CD14-positive monocyte (primary cell): ENCODE measurements at regions not wholly inside any gene's neighbourhood (a gene's known extent, or its start where the extent isn't known, plus 50 kb on each side); places are given as distances from the start of the nearest gene placed in this dataset.

Experiments
- DNase-seq, 3 donors: peaks; one replicate each; pipeline ENCODE4 v3.0.0-alpha.2; 2011 to 2022
- H2AFZ ChIP-seq: 2 replicates; pipeline ENCODE4 v1.6.0; 2012; ENCODE audit warnings: mild to moderate bottlenecking, low read depth, low read length, inconsistent platforms; ENCODE audit not compliant: insufficient read depth, poor library complexity, severe bottlenecking
- H3K27ac ChIP-seq, 2 donors: 1 replicate in 1 of 2; 2 replicates in 1 of 2; pipeline ENCODE4 v1.5.1; 2012 to 2013; ENCODE audit warnings: low read length in 2 of 2, control low read depth in 1 of 2, inconsistent platforms in 1 of 2, low read depth in 1 of 2, mild to moderate bottlenecking in 1 of 2
- H3K27me3 ChIP-seq, 2 donors: one replicate each; pipeline versions ENCODE4 v1.6.0 to v1.6.1; 2011 to 2013; ENCODE audit warnings: low read length in 2 of 2; ENCODE audit not compliant: control insufficient read depth in 2 of 2, insufficient read depth in 2 of 2
- H3K36me3 ChIP-seq, 2 donors: replicated peaks in 1 of 2; 1 replicate in 1 of 2; 2 replicates in 1 of 2; pipeline versions ENCODE4 v1.5.1 to v1.6.1; 2012 to 2013; ENCODE audit warnings: low read length in 2 of 2, control low read depth in 1 of 2, inconsistent platforms in 1 of 2, mild to moderate bottlenecking in 1 of 2; ENCODE audit not compliant: insufficient read depth in 2 of 2, control insufficient read depth in 1 of 2
- H3K4me1 ChIP-seq, 2 donors: 1 replicate in 1 of 2; 2 replicates in 1 of 2; pipeline versions ENCODE4 v1.5.1 to v1.6.1; 2012 to 2013; ENCODE audit warnings: low read length in 2 of 2, control low read depth in 1 of 2, inconsistent platforms in 1 of 2, mild to moderate bottlenecking in 1 of 2, moderate library complexity in 1 of 2; ENCODE audit not compliant: insufficient read depth in 2 of 2, control insufficient read depth in 1 of 2
- H3K4me2 ChIP-seq: replicated peaks from 2 replicates; pipeline ENCODE3; 2012; ENCODE audit warnings: low read length, moderate library complexity, mild to moderate bottlenecking; ENCODE audit not compliant: poor library complexity, severe bottlenecking; ENCODE audit errors: extremely low read depth
- H3K4me3 ChIP-seq, 3 experiments: fragments of 200-600 bp in 1 of 3; sonication (generic) in 1 of 3; replicated peaks in 1 of 3; 1 replicate in 2 of 3; 2 replicates in 1 of 3; pipeline ENCODE4 v1.5.1; 2011 to 2013; ENCODE audit warnings: low read length in 3 of 3, mild to moderate bottlenecking in 3 of 3, control low read depth in 2 of 3, low read depth in 2 of 3, inconsistent platforms in 1 of 3, moderate library complexity in 1 of 3
- H3K79me2 ChIP-seq: 2 replicates; pipeline ENCODE4 v1.6.0; 2012; ENCODE audit warnings: mild to moderate bottlenecking, control low read depth, inconsistent platforms, low read length, moderate library complexity; ENCODE audit not compliant: insufficient read depth
- H3K9ac ChIP-seq: 2 replicates; pipeline ENCODE4 v1.6.0; 2017; ENCODE audit warnings: low read length, mild to moderate bottlenecking; ENCODE audit not compliant: insufficient read depth, poor library complexity, severe bottlenecking
- H3K9me3 ChIP-seq, 2 donors: replicated peaks in 1 of 2; 1 replicate in 1 of 2; 2 replicates in 1 of 2; pipeline versions ENCODE4 v1.5.1 to v1.6.1; 2012 to 2013; ENCODE audit warnings: low read length in 2 of 2, control low read depth in 1 of 2; ENCODE audit not compliant: control insufficient read depth in 1 of 2, insufficient read depth in 1 of 2
- H4K20me1 ChIP-seq: 2 replicates; pipeline ENCODE4 v1.6.0; 2012; ENCODE audit warnings: mild to moderate bottlenecking, low read length, control low read depth, moderate library complexity; ENCODE audit not compliant: insufficient read depth
- H3K27ac Mint-ChIP-seq, 7 donors: one replicate each; pipeline ENCODE4 v1.8.0; 2020; ENCODE audit warnings: mild to moderate bottlenecking in 7 of 7, mixed read lengths in 7 of 7, moderate library complexity in 6 of 7, inconsistent platforms in 2 of 7
- H3K27me3 Mint-ChIP-seq, 3 donors: one replicate each; pipeline ENCODE4 v1.8.0; 2021 to 2022; ENCODE audit warnings: low read depth in 3 of 3, mild to moderate bottlenecking in 3 of 3, mixed read lengths in 3 of 3, moderate library complexity in 3 of 3, inconsistent platforms in 1 of 3
- H3K36me3 Mint-ChIP-seq, 2 donors: one replicate each; pipeline ENCODE4 v1.8.0; 2020; ENCODE audit warnings: mixed read lengths in 2 of 2, inconsistent platforms in 1 of 2, mild to moderate bottlenecking in 1 of 2
- H3K4me1 Mint-ChIP-seq: one replicate; pipeline ENCODE4 v1.8.0; 2020; ENCODE audit warnings: mild to moderate bottlenecking, mixed read lengths
- H3K4me3 Mint-ChIP-seq, 2 donors: one replicate each; pipeline ENCODE4 v1.8.0; 2020; ENCODE audit warnings: mild to moderate bottlenecking in 2 of 2, mixed read lengths in 2 of 2, moderate library complexity in 1 of 2
- H3K9me3 Mint-ChIP-seq, 7 donors: one replicate each; pipeline ENCODE4 v1.8.0; 2020 to 2022; ENCODE audit warnings: mixed read lengths in 7 of 7, mild to moderate bottlenecking in 6 of 7, moderate library complexity in 6 of 7, inconsistent platforms in 2 of 7
- WGBS: methylation state at CpG from one replicate; pipeline ENCODE4 v1.1.5; 2013; ENCODE audit warnings: missing lambda C conversion rate; ENCODE audit not compliant: insufficient coverage; 5-methylcytosine and 5-hydroxymethylcytosine counted together
- intact Hi-C, 2 donors: fragments of 100-400 bp; cut with micrococcal nuclease; formaldehyde crosslinking; loops; one replicate each; pipeline versions ENCODE4 v1.15.0 to v1.15.1; 2023
- TF ChIP-seq, protein P1 (sequence below): fragments of 200-600 bp; IDR thresholded peaks from one replicate; pipeline ENCODE4 v1.8.0; 2022; ENCODE audit warnings: antibody characterized with exemption, mild to moderate bottlenecking

GRCh38 chr2:53095227-53095626, 672.4 kb upstream of the CHAC2 start:
- Histone ChIP-seq H3K79me2 (no peaks in the 10 kb centered on the region), H2AFZ (no peak overlapping the region), H3K9me3 (no peaks in the 10 kb centered on the region), H3K27ac (no peak overlapping the region), H4K20me1 (no peaks in the 10 kb centered on the region), H3K36me3 (no peaks in the 10 kb centered on the region), H3K27me3 (no peaks in the 10 kb centered on the region), H3K4me1 (no peaks in the 10 kb centered on the region), H3K4me3 (no peak overlapping the region), H3K9ac (no peak overlapping the region), H3K4me2 (no peak overlapping the region)
- intact Hi-C loops = no loop called here
- Mint-ChIP-seq H3K27me3 (peaks cover 0 to 1% (median 0%) of the 10 kb centered on the region in 3 donors), H3K4me1 (no peaks in the 10 kb centered on the region), H3K36me3 (no peaks in the 10 kb centered on the region), H3K4me3 (no peak overlapping the region), H3K9me3 (peaks cover 0 to 4% (median 2%) of the 10 kb centered on the region in 7 donors), H3K27ac (no peak overlapping the region)
- DNase-seq = no peak
- WGBS = no CpG with 5 or more reads among the region's 1 CpG
- TF ChIP-seq, protein P1, sequence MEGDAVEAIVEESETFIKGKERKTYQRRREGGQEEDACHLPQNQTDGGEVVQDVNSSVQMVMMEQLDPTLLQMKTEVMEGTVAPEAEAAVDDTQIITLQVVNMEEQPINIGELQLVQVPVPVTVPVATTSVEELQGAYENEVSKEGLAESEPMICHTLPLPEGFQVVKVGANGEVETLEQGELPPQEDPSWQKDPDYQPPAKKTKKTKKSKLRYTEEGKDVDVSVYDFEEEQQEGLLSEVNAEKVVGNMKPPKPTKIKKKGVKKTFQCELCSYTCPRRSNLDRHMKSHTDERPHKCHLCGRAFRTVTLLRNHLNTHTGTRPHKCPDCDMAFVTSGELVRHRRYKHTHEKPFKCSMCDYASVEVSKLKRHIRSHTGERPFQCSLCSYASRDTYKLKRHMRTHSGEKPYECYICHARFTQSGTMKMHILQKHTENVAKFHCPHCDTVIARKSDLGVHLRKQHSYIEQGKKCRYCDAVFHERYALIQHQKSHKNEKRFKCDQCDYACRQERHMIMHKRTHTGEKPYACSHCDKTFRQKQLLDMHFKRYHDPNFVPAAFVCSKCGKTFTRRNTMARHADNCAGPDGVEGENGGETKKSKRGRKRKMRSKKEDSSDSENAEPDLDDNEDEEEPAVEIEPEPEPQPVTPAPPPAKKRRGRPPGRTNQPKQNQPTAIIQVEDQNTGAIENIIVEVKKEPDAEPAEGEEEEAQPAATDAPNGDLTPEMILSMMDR = no peak

- H3K27me3 Mint-ChIP-seq = peaks cover 0 to under 1% (median 0%) of the 10 kb centered on the region in 3 donors
- H3K4me2 ChIP-seq = no peak overlapping the region
- H3K36me3 Mint-ChIP-seq = no peaks in the 10 kb centered on the region
- H3K9me3 ChIP-seq = peaks cover 3 to 6% of the 10 kb centered on the region in 2 donors
- no peak overlapping the region for H3K4me3 Mint-ChIP-seq
- no peak overlapping the region for H3K4me3 ChIP-seq
- no peaks in the 10 kb centered on the region for H3K79me2 ChIP-seq
- intact Hi-C loops = no loop called here
- no peak overlapping the region for H2AFZ ChIP-seq
- no peaks in the 10 kb centered on the region for H3K4me1 Mint-ChIP-seq
- TF ChIP-seq, protein P1 = no peak
- H3K27me3 ChIP-seq = no peaks in the 10 kb centered on the region
- H3K9ac ChIP-seq = no peak overlapping the region
- peaks cover 0 to 7% (median 2%) of the 10 kb centered on the region in 7 donors for H3K9me3 Mint-ChIP-seq
- no peaks in the 10 kb centered on the region for H3K4me1 ChIP-seq
- no peak overlapping the region for H3K27ac ChIP-seq
- DNase-seq = no peak
- H3K36me3 ChIP-seq = no peaks in the 10 kb centered on the region
- no peak overlapping the region for H3K27ac Mint-ChIP-seq
- no peaks in the 10 kb centered on the region for H4K20me1 ChIP-seq
- WGBS = no CpG with 5 or more reads among the region's 1 CpG
Observed at GRCh38 chr2:53093355-53093754, 674.2 kb upstream of the CHAC2 start.
